ENCODE measurements at regions not wholly inside any gene's neighbourhood (a gene's known extent, or its start where the extent isn't known, plus 50 kb on each side); places are given as distances from the start of the nearest gene placed in this dataset.
"Not testable (repeated sequence)": the region's sequence is repeated elsewhere in the genome, so short reads cannot be mapped to it uniquely, and the experiment has no call there.

GRCh38 chr2:196500686-196501431 lies 138.7 kb upstream of the CCDC150 start:
- no peak for DNase-seq

- no peak for DNase-seq
Observed at GRCh38 chr2:196501836-196502235, 137.7 kb upstream of the CCDC150 start.

- no peak for DNase-seq
Observed at GRCh38 chr2:196502386-196502785, 137.1 kb upstream of the CCDC150 start.

- DNase-seq: no peak
Observed at GRCh38 chr2:196503398-196503797, 136.1 kb upstream of the CCDC150 start.

GRCh38 chr2:196504788-196505187 lies 134.7 kb upstream of the CCDC150 start:
- no peak for DNase-seq

GRCh38 chr2:196510246-196510645 lies 129.3 kb upstream of the CCDC150 start:
- no peak for DNase-seq

- DNase-seq: no peak
Observed at GRCh38 chr2:196511258-196512168, 128.0 kb upstream of the CCDC150 start.

GRCh38 chr2:196513796-196514526 lies 125.6 kb upstream of the CCDC150 start:
- no peak for DNase-seq

GRCh38 chr2:196514641-196515040 lies 124.9 kb upstream of the CCDC150 start:
- no peak for DNase-seq

- DNase-seq: no peak
Observed at GRCh38 chr2:196515051-196515450, 124.5 kb upstream of the CCDC150 start.

- DNase-seq: no peak
Observed at GRCh38 chr2:196515608-196516007, 123.9 kb upstream of the CCDC150 start.

GRCh38 chr2:196516564-196516963 lies 123.0 kb upstream of the CCDC150 start:
- no peak for DNase-seq

GRCh38 chr2:196520605-196521004 lies 118.9 kb upstream of the CCDC150 start:
- no peak for DNase-seq

GRCh38 chr2:196526981-196527725 lies 112.4 kb upstream of the CCDC150 start:
- DNase-seq: not testable (repeated sequence)

- DNase-seq: no peak
Observed at GRCh38 chr2:196528486-196529223, 110.9 kb upstream of the CCDC150 start.

GRCh38 chr2:196530910-196531309 lies 108.6 kb upstream of the CCDC150 start:
- DNase-seq: no peak

- no peak for DNase-seq
Observed at GRCh38 chr2:196533772-196534397, 105.6 kb upstream of the CCDC150 start.

GRCh38 chr2:196534495-196534894 lies 105.0 kb upstream of the CCDC150 start:
- DNase-seq: no peak

GRCh38 chr2:196535061-196535460 lies 104.5 kb upstream of the CCDC150 start:
- no peak for DNase-seq

- DNase-seq: no peak
Observed at GRCh38 chr2:196535742-196536141, 103.8 kb upstream of the CCDC150 start.

GRCh38 chr2:196537311-196537710 lies 102.2 kb upstream of the CCDC150 start:
- no peak for DNase-seq
